NCI-H2196 (cell line): ENCODE measurements at regions not wholly inside any gene's neighbourhood (a gene's known extent, or its start where the extent isn't known, plus 50 kb on each side); places are given as distances from the start of the nearest gene placed in this dataset.

Experiments
- DNase-seq: peaks from one replicate; lab custom pipeline; 2025; ENCODE audit not compliant: unreplicated experiment; lab: John Stamatoyannopoulos, UW

DNA sequence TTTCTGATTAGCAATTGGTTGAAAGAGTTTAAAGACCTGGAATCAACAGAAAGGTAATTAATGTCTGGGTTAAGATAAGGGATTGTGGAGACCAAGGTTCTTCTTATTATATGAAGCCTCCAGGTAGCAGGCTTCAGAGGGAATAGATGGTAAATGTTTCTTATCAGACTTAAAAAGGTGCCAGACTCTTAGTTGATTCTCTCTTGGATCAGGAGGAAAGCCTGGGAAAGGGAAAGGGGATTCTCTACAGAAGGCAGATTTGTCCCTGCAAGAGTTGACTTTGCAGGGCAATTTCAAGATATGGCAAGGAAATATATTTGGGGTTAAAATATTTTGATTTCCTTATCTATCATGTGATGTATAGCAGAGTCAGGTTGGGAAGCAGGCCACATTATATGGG is 153.1 kb upstream of the ARL4C start:
- DNase-seq = no peak

DNA sequence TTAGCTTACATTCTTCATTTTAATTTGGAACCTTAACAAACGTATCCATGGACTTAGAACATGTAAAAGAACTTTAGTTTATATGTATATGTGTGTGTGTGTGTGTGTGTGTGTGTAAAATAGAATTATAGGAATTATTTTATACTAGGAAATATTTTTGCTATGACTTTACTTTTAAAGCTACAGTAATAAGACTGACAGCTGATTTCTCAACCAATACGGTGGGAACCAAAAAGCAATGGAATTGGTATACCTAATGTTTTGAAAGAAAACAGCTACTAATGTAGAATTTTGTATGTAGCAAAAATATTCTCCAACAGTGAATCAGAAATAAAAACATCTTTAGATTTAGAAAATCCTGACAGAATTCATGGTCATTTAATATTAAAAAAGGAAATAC is 146.5 kb upstream of the ARL4C start:
- no peak for DNase-seq

DNA sequence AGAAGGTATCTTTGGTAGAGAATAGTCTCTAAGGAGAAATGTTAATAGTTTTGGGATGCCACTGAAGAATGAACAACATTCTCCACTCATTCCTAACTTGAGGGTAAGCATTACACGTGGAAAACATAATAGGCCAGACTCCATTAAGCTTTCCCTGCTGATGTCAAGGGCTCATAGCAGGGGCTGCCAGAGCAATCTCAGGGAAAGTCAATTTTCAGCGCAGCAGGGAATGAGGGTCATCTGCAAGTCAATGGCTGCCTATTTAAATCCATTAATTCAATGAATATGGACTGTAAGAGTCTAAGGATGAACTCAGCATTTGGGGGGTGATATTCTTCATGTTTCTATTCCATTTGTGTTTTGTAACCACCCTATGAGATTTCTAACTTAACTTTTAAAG is 144.2 kb upstream of the ARL4C start:
- no peak for DNase-seq

GRCh38 chr2:234640657-234641056 is 143.8 kb upstream of the ARL4C start:
- DNase-seq = no peak

GRCh38 chr2:234638966-234639365 is 142.1 kb upstream of the ARL4C start:
- DNase-seq = no peak

DNA sequence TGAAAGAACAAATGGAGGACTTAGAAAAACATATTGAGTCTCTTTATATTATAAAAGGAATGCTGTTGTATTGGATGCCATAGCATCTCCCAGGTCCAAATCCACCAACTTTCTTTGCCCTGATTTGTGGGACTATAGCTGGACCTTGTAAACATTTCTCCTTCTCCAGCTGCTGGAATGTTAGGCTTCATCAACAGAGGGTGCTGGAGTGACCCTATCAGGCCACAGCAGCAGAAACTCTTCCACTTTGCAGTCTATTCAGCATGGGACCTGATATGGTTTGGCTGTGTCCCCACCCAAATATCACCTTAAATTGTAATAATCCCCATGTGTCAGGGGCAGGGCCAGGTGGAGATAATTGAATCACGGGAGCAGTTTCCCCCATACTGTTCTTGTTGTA is 138.4 kb upstream of the ARL4C start:
- no peak for DNase-seq

GRCh38 chr2:234633581-234634230 is 136.8 kb upstream of the ARL4C start:
- no peak for DNase-seq

- no peak for DNase-seq
Measured at GRCh38 chr2:234632527-234633391, 135.9 kb upstream of the ARL4C start.

- DNase-seq = no peak
Measured at GRCh38 chr2:234631646-234632514, 135.0 kb upstream of the ARL4C start.

GRCh38 chr2:234630801-234631261 is 133.9 kb upstream of the ARL4C start:
- DNase-seq = no peak

DNA sequence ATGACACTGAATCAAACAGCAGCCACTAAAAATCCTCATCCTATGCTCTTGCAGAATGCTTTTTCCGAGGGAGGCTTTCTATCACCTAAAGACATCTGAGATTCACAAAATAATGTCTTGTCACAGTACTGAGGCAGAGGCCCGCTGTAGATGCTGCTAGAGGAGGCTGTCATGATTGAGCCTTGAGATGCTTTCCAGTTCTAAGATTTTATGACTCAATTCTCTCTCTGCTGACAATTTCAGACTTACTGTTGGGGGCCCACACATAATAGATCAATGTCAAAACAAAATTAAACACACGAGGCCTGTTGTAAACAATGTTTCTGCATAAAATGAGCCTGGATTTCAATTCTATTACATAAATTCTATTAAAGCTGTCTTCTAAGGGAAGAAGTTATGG is 132.7 kb upstream of the ARL4C start:
- no peak for DNase-seq

- no peak for DNase-seq
Measured at GRCh38 chr2:234628953-234629352, 132.1 kb upstream of the ARL4C start.

DNA sequence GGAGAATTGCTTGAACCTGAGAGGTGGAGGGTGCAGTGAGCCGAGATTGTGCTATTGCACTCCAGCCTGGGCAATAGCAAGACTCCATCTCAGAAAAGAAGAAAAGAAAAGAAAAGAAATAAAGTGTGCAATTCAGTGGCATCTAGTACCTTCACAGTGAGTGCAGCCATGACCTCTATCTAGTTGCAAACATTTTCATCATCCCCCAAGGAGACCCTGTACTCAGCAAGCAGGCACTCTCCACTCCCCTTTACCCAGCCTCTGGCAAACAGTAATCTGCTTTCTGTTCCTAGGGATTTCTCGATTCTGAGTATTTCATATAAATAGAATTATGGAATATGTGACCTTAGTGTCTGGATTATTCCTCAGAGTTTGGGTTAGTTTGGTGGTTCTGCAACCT is 130.4 kb upstream of the ARL4C start:
- no peak for DNase-seq

DNA sequence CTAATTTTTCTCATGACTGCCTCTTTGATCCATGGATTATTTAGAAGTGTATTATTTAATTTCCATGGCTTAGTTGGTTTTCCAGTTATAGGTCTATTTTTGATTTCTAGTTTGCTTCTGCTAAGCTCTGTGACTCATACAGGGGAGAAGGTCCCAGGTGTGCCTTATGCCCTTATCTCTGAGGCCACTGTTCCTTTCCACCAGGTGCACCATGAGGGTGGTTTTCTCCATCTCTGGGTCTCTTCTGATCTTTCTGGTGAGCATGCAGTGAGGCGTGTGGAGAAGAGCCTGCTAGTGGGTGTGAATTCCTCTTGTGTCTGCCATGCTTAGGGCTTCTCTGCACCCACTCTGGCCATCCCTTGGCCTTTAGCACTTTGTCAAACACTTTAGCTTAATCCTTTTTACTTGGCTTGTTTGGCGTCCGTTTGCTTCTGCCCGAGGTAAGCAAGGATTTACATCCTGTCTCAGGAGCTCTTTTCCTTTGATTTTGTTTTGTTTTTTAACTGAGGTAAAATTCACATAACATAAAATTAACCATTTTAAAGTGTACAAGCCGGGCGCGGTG is 129.8 kb upstream of the ARL4C start:
- DNase-seq = no peak

GRCh38 chr2:234625626-234626250 is 128.9 kb upstream of the ARL4C start:
- no peak for DNase-seq

DNA sequence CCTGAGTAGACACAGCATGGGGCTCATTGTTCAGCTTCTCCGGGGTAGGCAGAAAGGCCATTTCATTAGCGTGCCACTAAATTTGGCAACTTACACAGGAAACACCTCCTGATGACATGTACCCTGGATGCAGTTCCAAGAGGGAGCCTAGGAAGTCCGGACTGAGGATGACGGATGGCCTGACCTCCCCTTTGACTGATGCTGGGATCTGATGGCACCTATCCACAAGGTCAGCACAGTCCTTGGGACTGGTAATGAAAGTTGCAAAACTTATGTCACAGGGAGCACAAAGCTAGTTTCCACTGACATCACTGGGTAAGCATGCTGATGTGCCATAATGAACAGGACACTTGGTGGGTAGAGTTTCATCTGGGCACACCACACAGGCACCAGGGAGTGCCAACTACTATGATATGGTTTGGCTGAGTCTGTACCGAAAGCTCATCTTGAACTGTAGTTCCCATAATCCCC is 126.7 kb upstream of the ARL4C start:
- no peak for DNase-seq

DNA sequence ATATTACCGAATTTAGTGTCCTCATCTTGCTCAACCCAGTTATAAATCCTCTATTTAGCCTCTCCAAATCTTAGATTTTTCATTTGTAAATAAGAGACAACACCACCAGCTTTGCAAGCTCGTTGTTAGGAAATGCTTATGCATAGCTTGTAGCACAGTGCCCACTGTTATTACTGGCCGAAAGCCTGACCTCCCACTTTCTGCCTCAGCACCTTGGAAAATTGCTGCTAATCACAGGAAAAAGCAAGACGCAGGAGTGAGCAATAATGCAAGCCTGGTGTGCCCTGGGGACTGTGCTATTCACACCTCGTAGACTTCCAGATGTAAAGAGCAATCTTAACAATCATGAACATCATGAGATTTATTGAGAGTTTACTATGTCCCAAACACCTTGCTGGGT is 124.2 kb upstream of the ARL4C start:
- no peak for DNase-seq

GRCh38 chr2:234620018-234620417 is 123.1 kb upstream of the ARL4C start:
- DNase-seq = no peak

DNA sequence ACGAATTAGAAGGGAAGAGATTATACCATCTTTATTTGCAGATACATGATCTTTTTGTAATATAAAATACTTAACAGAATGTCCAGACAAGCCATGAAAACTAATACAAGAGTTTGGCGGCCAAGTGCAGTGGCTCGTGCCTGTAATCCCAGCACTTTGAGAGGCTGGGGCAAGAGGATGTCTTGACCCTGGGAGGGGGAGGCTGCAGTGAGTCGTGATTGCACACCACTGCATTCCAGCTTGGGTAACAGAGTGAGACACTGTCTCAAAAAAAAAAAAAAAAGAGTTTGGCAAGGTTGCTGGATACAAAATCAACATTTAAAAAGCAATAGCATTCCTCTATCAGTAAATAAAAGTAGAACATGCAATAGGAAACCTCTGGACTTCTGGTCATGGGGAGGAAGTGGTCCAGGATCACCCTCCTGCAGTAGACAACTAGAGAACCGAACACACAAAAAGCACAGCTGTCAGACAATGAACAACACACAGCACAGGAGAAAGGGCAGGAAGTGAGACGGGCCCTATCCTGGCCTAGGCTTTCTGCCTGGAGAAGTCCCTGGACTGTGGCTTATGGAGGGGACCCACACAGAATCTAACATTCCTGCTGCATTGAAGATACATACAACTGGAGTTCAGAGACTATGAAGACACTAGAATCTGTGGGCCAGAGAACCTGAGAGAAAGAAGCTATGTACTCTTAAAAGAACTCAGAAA is 118.9 kb upstream of the ARL4C start:
- DNase-seq = no peak

- no peak for DNase-seq
Measured at GRCh38 chr2:234611209-234611608, 114.3 kb upstream of the ARL4C start.
